G401 (cell line): ENCODE measurements at regions not wholly inside any gene's neighbourhood (a gene's known extent, or its start where the extent isn't known, plus 50 kb on each side); places are given as distances from the start of the nearest gene placed in this dataset.

Source experiments
- DNase-seq: peaks from one replicate; pipeline ENCODE4 v3.0.0-alpha.2; 2015; ENCODE audit warnings: low spot score
- in situ Hi-C: cut with HindIII; loops from 2 replicates; pipeline ENCODE4 v1.10.0; 2016; ENCODE audit warnings: low sequenced_read_pairs, mixed read lengths

GRCh38 chr7:142248-142941 is 50.0 kb upstream of the FAM20C start:
- in situ Hi-C loops = no loop called here
- DNase-seq = peak; percentile 76
